ENCODE measurements at regions not wholly inside any gene's neighbourhood (a gene's known extent, or its start where the extent isn't known, plus 50 kb on each side); places are given as distances from the start of the nearest gene placed in this dataset.
"Not testable (repeated sequence)": the region's sequence is repeated elsewhere in the genome, so short reads cannot be mapped to it uniquely, and the experiment has no call there.

DNA sequence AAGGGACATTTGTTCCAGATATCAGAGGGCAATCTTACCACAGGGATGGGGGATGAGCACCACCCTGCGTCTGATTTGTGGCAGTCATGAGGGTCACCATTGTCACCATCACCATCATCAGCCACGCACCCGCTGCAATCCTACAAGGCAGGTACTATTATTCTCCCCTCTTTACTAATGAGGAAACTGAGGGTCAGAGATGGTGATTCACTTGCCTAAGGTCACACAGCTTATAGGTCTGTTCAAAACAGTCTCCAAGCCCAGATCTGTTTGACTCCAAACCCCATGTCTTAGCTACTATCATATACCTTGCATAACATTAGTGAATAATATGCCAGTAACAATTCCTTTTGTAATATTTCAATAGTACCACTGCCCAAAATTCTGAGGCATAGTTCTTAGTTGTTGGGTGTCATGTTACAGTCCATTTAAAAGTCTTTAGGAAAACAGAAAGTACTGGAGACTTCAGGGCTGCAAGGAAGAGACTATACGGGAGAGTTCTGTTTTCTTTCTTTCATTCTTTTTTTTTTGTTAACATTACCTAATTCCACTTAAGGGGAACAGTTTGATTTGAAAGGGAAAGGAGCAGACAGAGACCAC lies 166.4 kb downstream of the C16orf95 start:
- ATAC-seq: no peak
- no peaks in the 10 kb centered on the region for H3K9me3 ChIP-seq
- intact Hi-C loops (cut with DNase I): no loop called here
- H3K4me3 ChIP-seq: no peak overlapping the region
- no peaks in the 10 kb centered on the region for H3K27me3 ChIP-seq (ENCODE audit: low read depth)
- no peaks in the 10 kb centered on the region for H3K4me1 ChIP-seq
- H3K27ac ChIP-seq: no peak overlapping the region
- no peak for DNase-seq
- no peaks in the 10 kb centered on the region for H3K36me3 ChIP-seq
- TF ChIP-seq, protein P1, sequence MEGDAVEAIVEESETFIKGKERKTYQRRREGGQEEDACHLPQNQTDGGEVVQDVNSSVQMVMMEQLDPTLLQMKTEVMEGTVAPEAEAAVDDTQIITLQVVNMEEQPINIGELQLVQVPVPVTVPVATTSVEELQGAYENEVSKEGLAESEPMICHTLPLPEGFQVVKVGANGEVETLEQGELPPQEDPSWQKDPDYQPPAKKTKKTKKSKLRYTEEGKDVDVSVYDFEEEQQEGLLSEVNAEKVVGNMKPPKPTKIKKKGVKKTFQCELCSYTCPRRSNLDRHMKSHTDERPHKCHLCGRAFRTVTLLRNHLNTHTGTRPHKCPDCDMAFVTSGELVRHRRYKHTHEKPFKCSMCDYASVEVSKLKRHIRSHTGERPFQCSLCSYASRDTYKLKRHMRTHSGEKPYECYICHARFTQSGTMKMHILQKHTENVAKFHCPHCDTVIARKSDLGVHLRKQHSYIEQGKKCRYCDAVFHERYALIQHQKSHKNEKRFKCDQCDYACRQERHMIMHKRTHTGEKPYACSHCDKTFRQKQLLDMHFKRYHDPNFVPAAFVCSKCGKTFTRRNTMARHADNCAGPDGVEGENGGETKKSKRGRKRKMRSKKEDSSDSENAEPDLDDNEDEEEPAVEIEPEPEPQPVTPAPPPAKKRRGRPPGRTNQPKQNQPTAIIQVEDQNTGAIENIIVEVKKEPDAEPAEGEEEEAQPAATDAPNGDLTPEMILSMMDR (IDR thresholded peaks at IDR 0.05): no peak

DNA sequence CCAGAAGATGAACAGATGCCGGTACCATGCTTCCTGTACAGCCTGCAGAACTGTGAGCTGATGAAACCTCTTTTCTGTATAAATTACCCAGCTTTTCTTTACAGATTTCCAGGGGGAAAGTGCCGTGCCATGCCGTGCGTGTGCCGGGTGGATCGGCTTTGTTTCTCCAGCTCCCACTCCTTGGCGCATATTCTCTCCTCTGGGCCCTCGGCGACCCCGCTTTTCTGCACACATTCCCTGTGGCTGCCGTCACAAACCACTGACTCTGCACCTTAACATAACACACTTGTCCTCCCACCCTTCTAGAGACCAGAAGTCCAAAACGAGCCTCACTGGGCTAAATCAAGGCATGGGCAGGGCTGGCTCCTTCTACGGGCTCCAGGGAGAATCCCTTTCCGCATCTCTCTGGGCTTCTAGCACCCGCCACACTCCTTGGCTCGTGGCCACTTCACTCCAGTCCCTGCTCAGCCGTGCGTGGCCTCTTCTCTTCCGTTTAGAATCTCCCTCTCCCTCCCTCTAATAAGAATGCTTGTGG lies 164.9 kb downstream of the C16orf95 start:
- Histone ChIP-seq H3K36me3 (no peaks in the 10 kb centered on the region), H3K4me1 (no peaks in the 10 kb centered on the region), H3K9me3 (no peaks in the 10 kb centered on the region), H3K27ac (no peak overlapping the region), H3K4me3 (no peak overlapping the region), H3K27me3 (ENCODE audit: low read depth) (no peaks in the 10 kb centered on the region)
- ATAC-seq (no peak), DNase-seq (no peak)
- intact Hi-C loops (cut with DNase I): no loop called here
- TF ChIP-seq, protein P1 (IDR thresholded peaks at IDR 0.05): no peak

DNA sequence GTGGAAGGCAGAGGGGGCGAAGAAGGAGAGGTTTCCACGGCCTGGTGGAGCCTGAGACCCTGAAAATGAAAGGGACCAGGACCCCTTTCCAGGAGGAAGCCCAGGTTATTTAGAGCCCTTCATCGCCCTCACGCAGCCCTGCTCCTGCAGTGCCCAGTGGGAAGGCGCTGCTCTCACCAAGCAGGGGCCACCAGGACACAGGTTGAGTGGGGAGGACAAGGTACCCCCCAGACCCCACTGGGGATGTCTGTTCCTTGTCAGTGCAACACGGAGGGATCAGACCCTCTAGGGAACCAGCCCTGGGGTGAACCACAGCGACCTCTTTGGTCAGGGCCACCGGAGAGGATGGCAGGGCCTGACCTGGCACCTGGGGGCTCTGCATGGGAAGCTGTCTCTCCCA lies 163.9 kb downstream of the C16orf95 start:
- no peak for ATAC-seq
- TF ChIP-seq, protein P1 (IDR thresholded peaks at IDR 0.05): no peak

DNA sequence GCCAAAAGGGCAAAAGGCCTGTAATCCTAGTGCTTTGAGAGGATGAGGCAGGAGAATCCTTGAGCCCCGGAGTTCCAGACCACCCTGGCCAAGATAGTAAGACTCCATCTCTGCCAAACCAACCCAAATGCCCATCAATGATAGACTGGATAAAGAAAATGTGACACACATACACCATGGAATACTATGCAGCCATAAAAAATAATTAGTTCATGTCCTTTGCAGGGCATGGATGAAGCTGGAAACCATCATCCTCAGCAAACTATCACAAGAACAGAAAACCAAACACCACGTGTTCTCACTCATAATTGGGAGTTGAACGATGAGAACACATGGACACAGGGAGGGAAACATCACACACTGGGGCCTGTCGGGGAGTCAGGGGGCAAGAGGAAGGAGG lies 161.9 kb downstream of the C16orf95 start:
- H3K36me3 ChIP-seq; H3K4me3 ChIP-seq; ATAC-seq; H3K27ac ChIP-seq; H3K27me3 ChIP-seq (ENCODE audit: low read depth); H3K4me1 ChIP-seq; H3K9me3 ChIP-seq; DNase-seq; intact Hi-C loops (cut with DNase I): not testable (repeated sequence)

More for the DNA sequence above, 163.9 kb downstream of the C16orf95 start:
- no peak overlapping the region for H3K27ac ChIP-seq
- H3K4me1 ChIP-seq: no peaks in the 10 kb centered on the region
- no peak for DNase-seq
- H3K4me3 ChIP-seq: no peak overlapping the region
- no peaks in the 10 kb centered on the region for H3K36me3 ChIP-seq
- no peaks in the 10 kb centered on the region for H3K27me3 ChIP-seq (ENCODE audit: low read depth)
- H3K9me3 ChIP-seq: no peaks in the 10 kb centered on the region
- intact Hi-C loops (cut with DNase I): no loop called here

DNA sequence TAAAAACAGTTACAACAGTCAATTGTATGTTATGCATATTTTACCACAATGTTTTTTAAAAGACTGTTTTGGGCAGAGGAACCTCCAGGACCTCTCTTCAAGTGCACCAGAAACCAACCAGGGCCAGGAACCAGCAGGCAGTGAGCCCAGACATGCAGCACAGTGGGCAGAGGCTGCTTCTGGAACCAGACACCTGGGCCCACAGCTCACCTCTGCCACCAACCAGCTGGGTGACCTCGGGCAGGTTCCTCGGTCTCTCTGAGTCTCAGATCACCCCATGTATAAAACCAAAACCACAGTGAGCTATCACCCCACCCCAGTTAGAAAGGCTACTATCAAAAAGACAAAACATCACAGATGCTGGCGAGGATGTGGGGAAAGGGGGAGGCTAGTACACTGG lies 161.0 kb downstream of the C16orf95 start:
- Histone ChIP-seq H3K9me3 (no peaks in the 10 kb centered on the region), H3K27me3 (ENCODE audit: low read depth) (peaks cover 7% of the 10 kb centered on the region), H3K36me3 (no peaks in the 10 kb centered on the region), H3K4me1 (no peaks in the 10 kb centered on the region), H3K4me3 (no peak overlapping the region), H3K27ac (no peak overlapping the region)
- DNase-seq (no peak), ATAC-seq (no peak)
- TF ChIP-seq, protein P1 (IDR thresholded peaks at IDR 0.05): no peak
- intact Hi-C loops (cut with DNase I): no loop called here

DNA sequence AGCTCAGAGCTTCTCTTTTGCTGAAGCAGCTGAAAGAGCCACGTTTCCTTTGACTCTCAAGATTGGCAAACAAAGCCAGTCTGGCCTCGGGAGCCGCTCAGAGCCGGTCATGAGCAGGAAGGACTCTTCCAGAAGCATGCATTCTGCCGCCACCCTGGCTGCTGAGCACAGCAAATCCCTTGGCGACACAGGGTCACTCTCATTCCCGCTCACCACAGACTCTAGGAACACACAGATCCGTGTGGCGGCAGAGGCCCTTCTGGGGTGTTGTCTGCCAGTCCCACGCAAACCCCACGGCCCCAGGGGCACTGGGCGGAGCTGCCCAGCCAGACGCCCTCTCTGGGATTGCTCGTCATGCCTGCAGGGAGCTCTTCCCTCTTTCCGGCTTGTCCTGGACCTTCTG lies 157.0 kb downstream of the C16orf95 start:
- intact Hi-C loops (cut with DNase I): no loop called here
- DNase-seq: no peak
- H3K9me3 ChIP-seq: no peaks in the 10 kb centered on the region
- TF ChIP-seq, protein P1 (IDR thresholded peaks at IDR 0.05): no peak
- no peak for ATAC-seq
- peaks cover 7% of the 10 kb centered on the region for H3K27me3 ChIP-seq (ENCODE audit: low read depth)
- no peak overlapping the region for H3K27ac ChIP-seq
- no peaks in the 10 kb centered on the region for H3K36me3 ChIP-seq
- H3K4me3 ChIP-seq: no peak overlapping the region
- no peaks in the 10 kb centered on the region for H3K4me1 ChIP-seq
